HCT116 (cell line): ENCODE measurements at regions not wholly inside any gene's neighbourhood (a gene's known extent, or its start where the extent isn't known, plus 50 kb on each side); places are given as distances from the start of the nearest gene placed in this dataset.
"Not testable (repeated sequence)": the region's sequence is repeated elsewhere in the genome, so short reads cannot be mapped to it uniquely, and the experiment has no call there.

ENCODE experiments used
- EGR1 ChIP-seq: IDR thresholded peaks from 2 replicates; pipeline ENCODE4 v1.6.1; 2012; ENCODE audit warnings: low read depth
- ELF1 ChIP-seq: IDR thresholded peaks from 2 replicates; pipeline ENCODE4 v1.6.1; 2012; ENCODE audit warnings: low read depth, borderline replicate concordance
- EZH2 ChIP-seq: fragments of 200-600 bp; sonication (generic); IDR thresholded peaks from 2 replicates; pipeline ENCODE4 v1.6.1; 2017; ENCODE audit warnings: antibody characterized with exemption, mixed run types
- FOSL1 ChIP-seq: IDR thresholded peaks from 2 replicates; pipeline ENCODE4 v1.6.1; 2012; ENCODE audit warnings: low read depth
- JUND ChIP-seq: IDR thresholded peaks from 2 replicates; pipeline ENCODE4 v1.6.1; 2012
- POLR2A ChIP-seq: IDR thresholded peaks from 2 replicates; pipeline ENCODE4 v1.7.0; 2011; ENCODE audit warnings: borderline replicate concordance; ENCODE audit not compliant: insufficient read depth, insufficient read length; ENCODE audit errors: extremely low read depth
- POLR2AphosphoS5 ChIP-seq: IDR thresholded peaks from 2 replicates; pipeline ENCODE4 v1.6.1; 2011; ENCODE audit warnings: mild to moderate bottlenecking, low read depth, low read length, moderate library complexity
- REST ChIP-seq: IDR thresholded peaks from 2 replicates; pipeline ENCODE4 v1.6.1; 2012; ENCODE audit warnings: low read depth
- YY1 ChIP-seq: IDR thresholded peaks from 2 replicates; pipeline ENCODE4 v1.6.1; 2011; ENCODE audit warnings: low read length, low read depth, moderate library complexity, mild to moderate bottlenecking; ENCODE audit not compliant: insufficient replicate concordance; ENCODE audit errors: extremely low read depth
- ZNF274 ChIP-seq: fragments of 200-500 bp; sonication (Bioruptor generic); IDR thresholded peaks from 2 replicates; pipeline ENCODE4 v1.6.1; 2014; ENCODE audit warnings: mild to moderate bottlenecking, low read depth, low read length, inconsistent platforms
- TF ChIP-seq, protein P1 (sequence below), 3 experiments: fragments of 200-600 bp in 1 of 3; sonication (generic) in 1 of 3; IDR thresholded peaks in 2 of 3; conservative IDR thresholded peaks in 1 of 3; 2 replicates each; pipeline ENCODE4 v1.5.1; 2012 to 2017; ENCODE audit warnings: low read depth in 2 of 3, low read length in 2 of 3, antibody characterized with exemption in 1 of 3, borderline replicate concordance in 1 of 3, control low read depth in 1 of 3, mild to moderate bottlenecking in 1 of 3, mixed read lengths in 1 of 3, mixed run types in 1 of 3, moderate library complexity in 1 of 3; ENCODE audit not compliant: insufficient read depth in 1 of 3

GRCh38 chr19:20465922-20466637 lies 99.5 kb downstream of the ZNF737 start:
- not testable (repeated sequence) for TF ChIP-seq POLR2A, ZNF274, JUND, EZH2, REST, FOSL1, POLR2AphosphoS5, EGR1, YY1, ELF1
- TF ChIP-seq, protein P1, sequence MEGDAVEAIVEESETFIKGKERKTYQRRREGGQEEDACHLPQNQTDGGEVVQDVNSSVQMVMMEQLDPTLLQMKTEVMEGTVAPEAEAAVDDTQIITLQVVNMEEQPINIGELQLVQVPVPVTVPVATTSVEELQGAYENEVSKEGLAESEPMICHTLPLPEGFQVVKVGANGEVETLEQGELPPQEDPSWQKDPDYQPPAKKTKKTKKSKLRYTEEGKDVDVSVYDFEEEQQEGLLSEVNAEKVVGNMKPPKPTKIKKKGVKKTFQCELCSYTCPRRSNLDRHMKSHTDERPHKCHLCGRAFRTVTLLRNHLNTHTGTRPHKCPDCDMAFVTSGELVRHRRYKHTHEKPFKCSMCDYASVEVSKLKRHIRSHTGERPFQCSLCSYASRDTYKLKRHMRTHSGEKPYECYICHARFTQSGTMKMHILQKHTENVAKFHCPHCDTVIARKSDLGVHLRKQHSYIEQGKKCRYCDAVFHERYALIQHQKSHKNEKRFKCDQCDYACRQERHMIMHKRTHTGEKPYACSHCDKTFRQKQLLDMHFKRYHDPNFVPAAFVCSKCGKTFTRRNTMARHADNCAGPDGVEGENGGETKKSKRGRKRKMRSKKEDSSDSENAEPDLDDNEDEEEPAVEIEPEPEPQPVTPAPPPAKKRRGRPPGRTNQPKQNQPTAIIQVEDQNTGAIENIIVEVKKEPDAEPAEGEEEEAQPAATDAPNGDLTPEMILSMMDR (IDR thresholded peaks at IDR 0.05 in 2 of 3, conservative IDR thresholded peaks at IDR 0.05 in 1 of 3; ENCODE audit: borderline replicate concordance in 1 of 3, insufficient read depth in 1 of 3, low read depth in 2 of 3, low read length in 2 of 3), result not testable (repeated sequence)
